Lung (tissue), 11 donors: ENCODE measurements at regions not wholly inside any gene's neighbourhood (a gene's known extent, or its start where the extent isn't known, plus 50 kb on each side); places are given as distances from the start of the nearest gene placed in this dataset.

Experiments used
- ATAC-seq: fragments of 200-7000 bp; cut with Tn5 transposase; one replicate; pipeline ENCODE4 v1.9.1; 2020; ENCODE audit warnings: moderate number of reproducible peaks; ENCODE audit not compliant: insufficient read depth, low FRiP score
- DNase-seq, 3 donors: peaks; one replicate each; pipeline ENCODE4 v3.0.0-alpha.2; 2013 to 2017
- H3K27ac ChIP-seq, 2 donors: one replicate each; pipeline ENCODE4 v1.5.1; 2013; ENCODE audit warnings: mild to moderate bottlenecking in 2 of 2, moderate library complexity in 2 of 2, control low read depth in 1 of 2, inconsistent platforms in 1 of 2, low read depth in 1 of 2, low read length in 1 of 2
- H3K27me3 ChIP-seq, 3 donors: one replicate each; pipeline ENCODE4 v1.5.1; 2013; ENCODE audit warnings: low read length in 2 of 3; ENCODE audit not compliant: control insufficient read depth in 3 of 3, insufficient read depth in 3 of 3
- H3K36me3 ChIP-seq, 4 donors: one replicate each; pipeline ENCODE4 v1.5.1; 2013; ENCODE audit warnings: low read length in 4 of 4, mild to moderate bottlenecking in 1 of 4, moderate library complexity in 1 of 4; ENCODE audit not compliant: control insufficient read depth in 4 of 4, insufficient read depth in 4 of 4
- H3K4me1 ChIP-seq, 5 donors: one replicate each; pipeline ENCODE4 v1.5.1; 2013; ENCODE audit warnings: low read length in 5 of 5, mild to moderate bottlenecking in 2 of 5, moderate library complexity in 1 of 5; ENCODE audit not compliant: control insufficient read depth in 5 of 5, insufficient read depth in 5 of 5
- H3K4me3 ChIP-seq: one replicate; pipeline ENCODE4 v1.5.1; 2013; ENCODE audit warnings: mild to moderate bottlenecking, control low read depth, moderate library complexity
- H3K9ac ChIP-seq, 2 donors: one replicate each; pipeline ENCODE4 v1.5.1; 2013; ENCODE audit warnings: low read length in 2 of 2, control low read depth in 1 of 2; ENCODE audit not compliant: insufficient read depth in 1 of 2
- H3K9me3 ChIP-seq, 4 donors: one replicate each; pipeline ENCODE4 v1.5.1; 2013; ENCODE audit warnings: low read length in 3 of 4, mild to moderate bottlenecking in 1 of 4, moderate library complexity in 1 of 4; ENCODE audit not compliant: control insufficient read depth in 4 of 4, insufficient read depth in 3 of 4
- WGBS, 2 donors: extraction: QIAGEN DNeasy Blood & Tissue Kit; methylation state at CpG; one replicate each; pipeline ENCODE4 v1.1.7; 2013; 5-methylcytosine and 5-hydroxymethylcytosine counted together
- TF ChIP-seq, protein P1 (sequence below): IDR thresholded peaks from 2 replicates; pipeline ENCODE4 v1.5.1; 2012; ENCODE audit warnings: mild to moderate bottlenecking; ENCODE audit errors: control extremely low read depth, extremely low read depth
- donor health status: control.
- donor health status: control.
- donor health status: Bipolar disorder and iron deficiency.
- donor health status: healthy.
- donor health status: DM: yes; HTN: yes; CAD: no.

DNA sequence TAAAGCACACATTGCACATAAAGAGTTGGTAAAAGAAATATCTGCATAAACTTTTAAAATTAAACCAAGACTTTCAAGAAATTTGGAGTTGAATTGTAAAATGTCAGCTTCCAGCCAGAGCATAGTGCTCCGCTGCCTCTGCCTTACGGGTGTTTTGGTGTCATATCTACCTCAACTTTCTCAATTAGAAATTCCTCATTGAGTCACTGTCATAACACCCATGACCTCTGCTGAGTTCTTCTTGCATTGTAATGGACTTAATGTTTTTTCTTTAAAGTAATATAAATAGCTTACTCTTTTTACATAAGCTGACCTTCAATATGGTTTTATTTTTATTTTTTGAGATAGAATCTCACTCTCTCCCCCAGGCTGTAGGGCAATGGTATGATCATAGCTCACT lies 551.0 kb upstream of the NBEA start:
- no peaks in the 10 kb centered on the region for H3K27me3 ChIP-seq
- DNase-seq, result no peak
- H3K4me3 ChIP-seq, result no peak overlapping the region
- no peaks in the 10 kb centered on the region for H3K36me3 ChIP-seq
- TF ChIP-seq, protein P1, sequence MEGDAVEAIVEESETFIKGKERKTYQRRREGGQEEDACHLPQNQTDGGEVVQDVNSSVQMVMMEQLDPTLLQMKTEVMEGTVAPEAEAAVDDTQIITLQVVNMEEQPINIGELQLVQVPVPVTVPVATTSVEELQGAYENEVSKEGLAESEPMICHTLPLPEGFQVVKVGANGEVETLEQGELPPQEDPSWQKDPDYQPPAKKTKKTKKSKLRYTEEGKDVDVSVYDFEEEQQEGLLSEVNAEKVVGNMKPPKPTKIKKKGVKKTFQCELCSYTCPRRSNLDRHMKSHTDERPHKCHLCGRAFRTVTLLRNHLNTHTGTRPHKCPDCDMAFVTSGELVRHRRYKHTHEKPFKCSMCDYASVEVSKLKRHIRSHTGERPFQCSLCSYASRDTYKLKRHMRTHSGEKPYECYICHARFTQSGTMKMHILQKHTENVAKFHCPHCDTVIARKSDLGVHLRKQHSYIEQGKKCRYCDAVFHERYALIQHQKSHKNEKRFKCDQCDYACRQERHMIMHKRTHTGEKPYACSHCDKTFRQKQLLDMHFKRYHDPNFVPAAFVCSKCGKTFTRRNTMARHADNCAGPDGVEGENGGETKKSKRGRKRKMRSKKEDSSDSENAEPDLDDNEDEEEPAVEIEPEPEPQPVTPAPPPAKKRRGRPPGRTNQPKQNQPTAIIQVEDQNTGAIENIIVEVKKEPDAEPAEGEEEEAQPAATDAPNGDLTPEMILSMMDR, result no peak
- WGBS, 2 donors, result 93 to 97% methylated on average over 2 of the region's 2 CpGs
- no peaks in the 10 kb centered on the region for H3K4me1 ChIP-seq
- no peak for ATAC-seq
- no peak overlapping the region for H3K9ac ChIP-seq
- H3K27ac ChIP-seq, result no peak overlapping the region
- peaks cover 0 to 6% (median 0%) of the 10 kb centered on the region in 4 donors for H3K9me3 ChIP-seq

DNA sequence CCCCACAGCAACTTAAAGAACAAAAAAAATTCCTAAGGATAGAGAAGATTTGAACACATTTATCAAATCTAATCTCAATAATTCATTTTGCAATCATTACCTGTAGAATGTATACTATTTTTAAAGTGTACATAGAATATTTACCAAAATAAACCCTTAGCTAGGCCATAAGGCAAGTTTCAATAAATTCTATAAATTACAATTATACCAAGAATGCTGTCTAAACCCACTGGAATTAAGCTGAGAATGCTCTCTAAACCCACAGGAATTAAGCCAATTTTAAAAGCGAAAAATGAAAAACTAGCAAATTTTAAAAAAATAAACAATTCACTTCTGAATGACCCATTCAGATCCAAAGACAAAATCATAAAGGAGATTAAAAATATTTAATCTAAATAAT lies 540.4 kb upstream of the NBEA start:
- no peak for DNase-seq

DNA sequence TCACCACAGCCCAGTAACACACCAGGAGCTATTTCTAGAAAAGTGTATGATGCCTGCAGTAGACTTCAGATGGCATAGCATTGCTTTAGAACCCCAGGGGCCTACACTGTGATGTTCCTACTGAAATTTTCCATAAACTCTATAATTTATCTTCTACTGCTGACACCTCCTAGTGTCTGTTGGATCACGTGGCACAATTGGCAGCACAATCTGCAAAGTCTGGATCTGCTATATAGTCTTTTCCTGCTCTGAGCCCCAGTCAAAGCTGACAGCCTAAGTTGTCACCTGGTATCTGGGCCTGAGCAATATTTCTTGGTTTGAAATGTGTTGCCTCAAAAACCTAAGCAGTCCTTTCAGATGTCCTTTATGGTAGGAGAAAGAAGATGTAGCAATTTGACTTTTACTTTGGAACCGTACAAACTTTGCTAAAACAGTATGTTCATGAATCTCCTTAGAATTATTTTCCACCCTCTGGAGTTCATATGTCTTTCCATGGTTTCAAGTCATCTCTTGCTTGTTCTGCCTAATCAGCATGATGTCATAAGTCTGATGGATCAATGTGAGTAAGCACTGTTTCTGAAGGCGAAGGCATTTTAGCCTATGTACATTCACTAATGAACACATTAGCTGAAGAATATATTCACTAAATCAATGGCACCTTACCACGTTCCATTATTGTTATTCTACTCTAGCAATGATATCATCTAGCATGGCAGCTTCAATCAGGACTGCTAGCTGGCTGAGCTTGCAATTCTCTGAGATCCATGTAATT lies 536.5 kb upstream of the NBEA start:
- no peaks in the 10 kb centered on the region for H3K36me3 ChIP-seq
- ATAC-seq (no peak), DNase-seq (no peak)
- H3K4me3 ChIP-seq, result no peak overlapping the region
- TF ChIP-seq, protein P1, result no peak
- 84% methylated on average over 4 of the region's 4 CpGs for WGBS, 2 donors
- H3K4me1 ChIP-seq, result no peaks in the 10 kb centered on the region
- no peak overlapping the region for H3K27ac ChIP-seq
- H3K9ac ChIP-seq, result no peak overlapping the region
- H3K9me3 ChIP-seq, result no peaks in the 10 kb centered on the region
- H3K27me3 ChIP-seq, result no peaks in the 10 kb centered on the region

More for the DNA sequence above, 540.4 kb upstream of the NBEA start:
- Histone ChIP-seq H3K9ac (no peak overlapping the region), H3K4me3 (no peak overlapping the region), H3K27me3 (no peaks in the 10 kb centered on the region), H3K4me1 (no peaks in the 10 kb centered on the region), H3K27ac (no peak overlapping the region), H3K36me3 (no peaks in the 10 kb centered on the region), H3K9me3 (no peaks in the 10 kb centered on the region)
- WGBS, 2 donors, result 86 to 91% methylated on average over 1 of the region's 1 CpG
- no peak for ATAC-seq
- TF ChIP-seq, protein P1, result no peak

DNA sequence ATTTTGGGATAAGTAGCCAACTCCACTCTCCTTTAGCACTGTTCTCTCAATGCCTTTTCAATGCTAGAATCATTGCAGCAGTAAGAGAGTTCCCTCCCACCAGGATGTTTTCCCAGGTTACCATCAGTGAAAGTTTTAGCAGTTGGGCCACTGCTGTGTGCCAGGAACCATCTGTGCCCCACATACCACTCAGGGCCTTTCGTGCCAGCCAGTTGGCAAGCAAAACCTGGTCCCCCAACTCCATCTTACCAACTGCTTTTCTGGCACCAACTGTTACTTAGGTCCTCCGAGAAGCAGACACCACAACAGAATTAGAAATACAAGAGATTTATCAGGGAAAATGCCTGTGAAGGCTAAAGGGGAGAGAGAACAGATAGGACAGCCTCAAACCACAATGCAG lies 533.4 kb upstream of the NBEA start:
- WGBS, 2 donors, result 86 to 87% methylated on average over 2 of the region's 2 CpGs
- H3K36me3 ChIP-seq, result no peaks in the 10 kb centered on the region
- TF ChIP-seq, protein P1, result no peak
- no peaks in the 10 kb centered on the region for H3K9me3 ChIP-seq
- ATAC-seq, result no peak
- H3K27me3 ChIP-seq, result no peaks in the 10 kb centered on the region
- H3K9ac ChIP-seq, result no peak overlapping the region
- DNase-seq, result no peak
- no peak overlapping the region for H3K4me3 ChIP-seq
- no peaks in the 10 kb centered on the region for H3K4me1 ChIP-seq
- no peak overlapping the region for H3K27ac ChIP-seq
